Left cardiac atrium (tissue), 4 donors: ENCODE measurements at regions not wholly inside any gene's neighbourhood (a gene's known extent, or its start where the extent isn't known, plus 50 kb on each side); places are given as distances from the start of the nearest gene placed in this dataset.

ENCODE experiments used
- ATAC-seq, 2 donors: fragments of 200-7000 bp; cut with Tn5 transposase; one replicate each; pipeline ENCODE4 v1.9.1; 2020; ENCODE audit warnings: mild to moderate bottlenecking in 2 of 2, moderate library complexity in 2 of 2
- DNase-seq: peaks from one replicate; pipeline ENCODE4 v3.0.0-alpha.2; 2020
- intact Hi-C, 2 donors: fragments of 100-400 bp; cut with DNase I; formaldehyde crosslinking; loops; one replicate each; pipeline versions ENCODE4 v1.14.1 to v1.15.1; 2022 to 2023
- donor health status: DM: no; HTN: yes; CAD: no.
- donor health status: DM: no; HTN: yes; CAD: no; lungs with severe emphysema.
- donor health status: DM: yes; HTN: yes; CAD: no.
- donor health status: Dilated cardiomyopathy.

DNA sequence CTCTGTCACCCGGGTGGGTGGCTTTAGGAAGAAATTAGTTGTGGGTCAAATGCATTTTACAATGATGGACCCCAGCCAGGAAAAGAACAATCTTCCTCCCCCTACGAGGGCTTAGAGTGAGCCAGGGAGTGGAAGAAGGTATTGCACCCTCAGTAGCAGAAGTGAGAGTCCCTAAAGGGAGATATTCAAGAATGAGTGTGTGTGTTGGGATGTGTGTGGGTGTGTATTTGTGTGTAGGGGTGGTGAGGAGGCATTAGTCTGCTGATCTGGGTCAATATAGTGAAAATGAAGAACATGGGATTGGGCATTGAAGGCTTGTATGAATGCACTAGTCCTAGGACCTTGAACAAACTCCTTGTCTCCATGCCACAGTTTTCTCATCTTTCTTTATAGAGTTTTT lies 85.2 kb upstream of the RUNX1 start:
- DNase-seq (no peak), ATAC-seq (no peak)
- intact Hi-C loops = no loop called here

DNA sequence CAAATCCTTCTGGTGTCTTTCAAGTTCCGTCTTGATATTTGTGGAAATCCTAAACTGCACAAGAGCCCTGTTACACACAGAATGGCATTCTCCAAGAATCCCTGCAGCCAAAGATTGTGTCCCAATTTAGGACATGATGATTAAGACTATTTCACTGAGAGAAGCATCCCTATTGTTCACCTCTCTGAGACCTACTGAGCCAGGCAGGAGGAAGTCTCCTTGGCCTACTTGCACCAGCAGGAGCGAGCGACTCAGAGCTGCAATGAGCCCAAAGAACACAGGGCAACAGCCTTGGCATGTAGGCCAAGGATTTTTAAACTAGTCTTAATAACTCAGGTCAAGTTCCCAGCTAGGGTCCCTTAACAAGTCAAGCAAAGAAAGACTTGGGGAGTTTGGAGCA lies 79.4 kb upstream of the RUNX1 start:
- intact Hi-C loops = no loop called here
- ATAC-seq = no peak
- no peak for DNase-seq

DNA sequence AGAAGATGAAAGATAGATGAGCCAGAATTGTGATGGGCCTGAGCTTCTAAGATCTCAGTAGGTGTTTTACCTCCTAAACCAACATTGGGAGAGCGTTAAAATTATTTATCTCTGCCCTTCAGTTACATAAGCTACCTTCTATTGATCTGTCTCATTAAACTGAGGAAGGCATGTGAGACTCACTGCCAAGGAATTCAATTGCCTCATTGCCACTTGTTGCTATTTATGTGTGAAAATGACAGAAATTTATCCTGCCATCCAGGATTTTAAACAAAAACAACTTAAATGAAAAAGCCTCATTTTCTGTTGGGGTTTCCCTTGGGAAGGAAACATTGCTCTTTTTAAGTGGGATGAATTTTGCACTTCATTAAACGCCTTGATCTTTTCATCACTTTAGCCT lies 78.7 kb upstream of the RUNX1 start:
- no peak for ATAC-seq
- intact Hi-C loops = no loop called here
- no peak for DNase-seq

DNA sequence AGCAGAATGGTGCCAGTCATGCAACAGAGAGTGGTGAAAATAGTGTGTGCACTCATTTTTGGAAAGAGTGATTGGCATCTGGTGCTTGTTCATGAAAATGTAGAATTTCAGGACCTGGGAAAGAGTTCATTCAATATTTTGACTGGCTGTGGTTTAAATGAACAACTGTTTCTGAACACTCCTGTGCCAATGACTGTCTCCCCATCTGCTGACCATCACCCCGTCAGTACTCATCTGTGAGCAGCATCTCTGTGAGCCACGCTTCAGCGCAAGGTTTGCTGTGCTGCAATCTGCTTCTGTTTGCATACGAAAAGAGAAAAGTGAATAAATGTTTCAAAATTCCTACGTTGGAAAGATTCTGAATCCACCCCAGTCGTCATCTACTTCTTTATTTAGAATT lies 77.9 kb upstream of the RUNX1 start:
- intact Hi-C loops = no loop called here
- no peak for DNase-seq

DNA sequence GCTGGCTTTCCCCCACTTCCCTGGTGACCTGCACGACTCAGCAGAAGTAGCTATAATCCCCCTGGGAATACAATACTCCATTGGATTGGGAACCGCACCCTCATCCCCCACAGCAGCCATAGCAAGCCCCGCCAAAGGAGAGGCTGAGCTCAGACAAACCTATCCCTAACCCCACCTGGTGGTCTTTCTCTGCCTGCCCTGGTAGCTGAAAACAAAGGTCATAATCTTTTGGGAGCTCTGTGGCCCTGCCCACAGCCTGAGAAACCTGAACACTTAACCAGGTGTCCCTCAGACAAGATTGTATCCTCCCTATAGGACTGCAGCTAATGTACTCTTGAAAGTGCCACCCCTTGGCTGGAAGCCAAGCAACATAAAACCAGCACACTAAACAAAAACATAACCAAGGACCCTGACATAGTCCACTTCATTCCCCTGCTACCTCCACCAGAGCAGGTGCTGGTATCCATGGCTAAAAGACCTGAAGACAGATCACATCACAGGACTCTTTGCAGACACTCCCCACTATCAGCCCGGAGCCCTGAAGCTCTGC lies 71.6 kb upstream of the RUNX1 start:
- DNase-seq (no peak), ATAC-seq (no peak)
- intact Hi-C loops = no loop called here

More for the DNA sequence above, 77.9 kb upstream of the RUNX1 start:
- no peak for ATAC-seq

DNA sequence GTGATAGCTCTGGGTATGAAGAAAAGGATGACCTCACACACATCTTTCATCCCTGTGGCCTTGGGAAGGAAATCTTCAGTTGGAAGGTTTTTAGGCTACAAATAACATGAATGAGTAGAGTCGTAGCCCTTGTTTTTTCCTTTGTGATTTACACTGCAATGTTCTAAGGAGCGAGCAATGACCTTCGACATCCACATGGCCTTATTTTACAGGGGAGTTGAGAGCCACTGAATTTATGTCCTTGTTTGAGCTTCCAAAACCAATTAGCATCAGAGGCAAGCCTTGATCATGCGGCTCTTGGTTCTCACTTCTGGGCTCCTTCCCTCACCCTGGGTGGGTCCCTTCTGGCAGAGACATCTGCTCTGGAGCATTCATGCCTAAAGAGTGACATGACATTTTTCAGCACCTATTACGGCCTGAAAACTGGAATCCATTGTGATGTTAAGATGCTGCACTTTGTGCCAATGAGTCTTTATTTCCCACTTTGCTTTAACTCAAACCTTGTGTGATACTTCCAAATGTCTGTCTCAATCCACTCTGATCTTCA lies 70.5 kb upstream of the RUNX1 start:
- DNase-seq = no peak
- no peak for ATAC-seq
- intact Hi-C loops = loop anchor here in 1 of 2 donors (10.0 kb wide), 1 partner anchor 65 kb away; no protein-coding TSS in a partner anchor

DNA sequence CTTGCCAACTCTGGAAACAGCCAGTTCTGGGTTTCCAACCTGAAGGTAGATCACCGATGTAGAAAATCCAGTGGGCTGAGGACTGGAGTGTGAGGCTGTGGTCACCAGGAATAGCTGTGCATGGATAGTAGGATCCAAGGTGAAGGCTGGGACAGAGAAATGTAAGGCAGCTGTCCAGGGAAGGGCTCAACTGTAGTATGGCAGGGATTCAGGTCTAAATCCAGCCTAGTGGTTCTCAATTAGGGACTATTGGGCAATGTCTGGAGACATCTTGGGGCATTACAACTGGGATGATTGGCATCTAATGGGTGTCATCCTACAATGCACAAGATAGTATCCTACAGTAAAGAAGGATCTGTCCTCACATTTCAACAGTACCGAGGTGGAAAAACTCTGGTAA lies 67.7 kb upstream of the RUNX1 start:
- intact Hi-C loops = loop anchor here in 1 of 2 donors (10.0 kb wide), 1 partner anchor 68 kb away; no protein-coding TSS in a partner anchor
- no peak for DNase-seq
- no peak for ATAC-seq

DNA sequence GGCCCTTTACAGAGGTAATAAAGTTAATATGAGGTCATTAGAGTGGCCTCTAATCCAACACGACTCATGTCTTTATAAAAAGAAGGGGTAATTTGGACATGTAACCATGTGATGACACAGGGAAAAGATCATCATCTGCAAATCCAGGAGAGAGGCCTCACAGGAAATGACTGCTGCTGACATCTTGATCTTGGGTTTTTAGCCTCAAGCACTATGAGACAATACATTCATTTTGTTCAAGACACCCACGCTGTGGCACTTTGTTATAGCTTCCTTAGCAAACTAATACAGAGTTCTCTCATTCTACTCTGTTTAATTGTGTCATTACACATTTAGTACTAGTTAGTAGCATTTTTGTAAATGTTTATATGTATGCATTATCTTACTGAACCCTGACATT lies 64.0 kb upstream of the RUNX1 start:
- intact Hi-C loops = loop anchor here in 1 of 2 donors (10.0 kb wide), 1 partner anchor 72 kb away; no protein-coding TSS in a partner anchor
- DNase-seq (no peak), ATAC-seq (no peak)

DNA sequence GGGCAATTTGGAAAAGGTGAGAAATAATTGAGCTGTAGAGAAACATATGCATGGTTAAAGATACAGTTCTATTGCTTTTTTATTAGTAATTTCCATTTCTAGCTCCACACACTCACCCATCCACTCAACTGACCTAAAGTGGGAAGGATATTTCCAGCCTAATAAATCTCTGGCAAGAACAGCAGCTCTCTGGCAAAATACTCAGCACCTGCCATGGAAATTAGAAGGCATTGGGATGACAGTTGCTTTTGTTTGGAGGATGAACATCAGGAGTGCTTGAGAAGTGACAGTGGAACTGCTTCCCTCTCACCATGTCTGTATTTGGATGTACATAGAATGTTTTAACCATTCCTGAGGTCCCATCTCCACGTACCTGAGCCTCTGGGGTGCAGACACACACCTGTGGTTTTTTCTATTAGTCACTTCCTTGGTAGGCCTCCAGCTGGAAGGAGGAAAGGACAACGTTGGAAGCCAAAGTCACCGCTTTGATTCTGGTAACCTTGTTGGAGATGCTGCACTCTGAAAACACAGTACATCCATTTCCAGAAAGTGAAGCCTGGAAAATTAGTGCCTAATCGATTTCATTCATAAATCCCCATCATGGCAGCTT lies 62.3 kb upstream of the RUNX1 start:
- intact Hi-C loops = loop anchor here in 1 of 2 donors (10.0 kb wide), 1 partner anchor 73 kb away; no protein-coding TSS in a partner anchor
- DNase-seq = no peak
- ATAC-seq = no peak

DNA sequence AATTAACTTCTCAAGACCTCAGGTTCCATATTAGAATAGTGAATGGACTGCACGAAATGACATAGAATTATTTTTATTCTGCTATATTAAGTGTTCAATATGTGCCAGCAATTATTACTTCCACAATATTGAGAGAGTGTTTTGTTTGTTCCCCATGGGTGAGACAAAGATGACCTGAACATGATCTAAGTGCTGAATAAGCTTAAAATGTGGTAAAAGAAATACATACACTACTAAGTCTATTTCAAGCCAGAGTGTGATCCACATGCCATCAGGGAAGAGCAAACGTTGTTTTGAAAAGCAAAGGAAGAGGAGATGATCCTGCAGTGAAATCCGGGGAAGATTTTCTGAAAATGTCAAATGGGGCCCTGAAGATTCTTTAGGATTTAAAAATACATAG lies 59.8 kb upstream of the RUNX1 start:
- ATAC-seq (no peak), DNase-seq (no peak)
- intact Hi-C loops = no loop called here

DNA sequence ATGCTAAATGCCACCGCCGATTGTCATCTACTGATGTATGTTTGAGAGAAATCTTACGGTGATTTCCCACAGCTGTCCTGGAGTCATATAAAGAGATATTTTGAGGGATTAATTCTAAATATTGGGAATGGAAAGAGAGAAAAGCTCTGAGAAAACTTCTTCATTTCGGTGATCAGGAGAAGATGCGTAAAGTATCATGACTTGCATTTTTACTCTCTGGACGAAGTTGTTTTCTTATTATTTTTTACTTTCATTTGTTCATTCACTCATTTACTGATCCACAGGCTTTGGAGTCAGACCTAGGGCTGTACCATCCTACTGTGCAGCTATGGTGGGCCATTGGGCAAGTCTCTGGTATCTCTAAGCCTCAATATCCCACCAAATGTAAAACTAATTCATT lies 58.4 kb upstream of the RUNX1 start:
- intact Hi-C loops = loop anchor here in 1 of 2 donors (2.0 kb wide), 1 partner anchor 149 kb away; no protein-coding TSS in a partner anchor
- ATAC-seq = no peak
- DNase-seq = no peak

DNA sequence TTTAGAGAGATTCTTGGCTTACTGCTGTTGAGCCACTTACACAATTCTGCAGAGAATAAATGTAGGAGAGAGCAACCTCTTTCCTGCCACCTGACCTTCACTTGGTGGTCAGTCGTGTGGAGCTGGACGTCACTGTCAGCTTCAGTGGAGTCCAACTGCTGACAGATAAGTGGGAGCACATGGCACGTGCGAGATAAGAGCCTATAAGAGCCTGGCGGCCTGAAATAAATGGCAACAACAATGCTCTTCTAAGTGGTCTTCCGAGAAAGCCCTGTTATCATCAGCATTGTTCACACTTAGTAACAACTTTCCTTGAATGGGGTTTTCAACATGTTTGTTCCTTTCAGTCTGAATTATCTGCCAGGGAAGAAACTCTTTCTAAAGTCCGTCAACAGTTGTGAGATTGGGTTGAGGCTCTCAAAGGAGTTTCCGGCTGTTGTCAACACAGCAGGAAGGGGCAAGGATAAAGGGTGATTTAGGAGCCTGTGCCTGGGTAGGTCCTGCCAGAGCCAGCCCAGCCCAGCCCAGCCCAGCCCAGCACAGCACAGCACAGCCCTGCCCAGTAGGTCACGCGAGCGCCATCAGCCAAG lies 57.2 kb upstream of the RUNX1 start:
- DNase-seq (peak; percentile 65), ATAC-seq (peak; percentile 85 to 92)
- intact Hi-C loops = loop anchor here in 1 of 2 donors (2.0 kb wide), 1 partner anchor 150 kb away; no protein-coding TSS in a partner anchor

DNA sequence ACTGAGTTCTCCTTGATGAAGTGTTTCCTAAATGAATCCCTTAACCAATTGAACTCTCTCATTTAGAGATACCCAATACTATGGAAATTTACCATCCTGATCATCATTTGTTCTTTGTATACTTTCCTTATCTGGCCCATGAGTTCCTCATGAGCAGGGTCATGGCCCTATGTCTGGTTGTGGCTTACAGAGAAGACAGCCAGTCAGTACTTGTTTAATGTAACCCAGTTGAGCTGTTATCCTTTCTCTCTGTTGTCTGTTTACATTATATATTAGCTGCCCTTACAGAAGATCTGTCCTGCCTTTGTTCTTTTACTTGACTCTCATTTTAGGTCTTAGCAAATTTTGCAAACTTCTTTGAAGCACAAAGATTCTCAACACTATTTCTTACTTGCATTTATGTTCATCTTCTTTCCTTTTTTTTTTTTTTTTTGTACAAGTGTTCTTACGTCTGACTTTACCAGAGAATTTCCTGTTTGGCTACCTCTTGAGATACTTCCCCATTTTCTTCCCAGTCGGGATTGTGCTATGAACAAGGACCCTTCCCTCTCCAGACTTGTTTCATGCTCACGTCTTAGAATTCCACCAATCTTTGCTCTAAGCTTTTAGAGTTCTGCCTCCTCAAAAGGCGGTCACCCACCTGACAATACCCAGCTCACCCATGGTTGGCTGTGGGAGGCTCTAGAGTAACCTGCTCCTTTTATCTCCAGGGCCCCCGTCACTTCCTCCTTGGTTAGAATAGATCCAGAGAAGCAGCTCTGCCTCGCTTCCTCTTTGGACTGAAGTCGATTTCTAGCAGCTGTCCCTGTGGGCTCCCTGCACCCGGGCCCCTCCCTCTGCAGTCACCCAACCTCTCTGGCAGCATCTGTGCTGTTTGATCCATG lies 53.6 kb upstream of the RUNX1 start:
- ATAC-seq = peak; percentile 31 to 32
- intact Hi-C loops = loop anchor here in 1 of 2 donors (5.0 kb wide), 1 partner anchor 105 kb away; no protein-coding TSS in a partner anchor
- peak; percentile 41 for DNase-seq

DNA sequence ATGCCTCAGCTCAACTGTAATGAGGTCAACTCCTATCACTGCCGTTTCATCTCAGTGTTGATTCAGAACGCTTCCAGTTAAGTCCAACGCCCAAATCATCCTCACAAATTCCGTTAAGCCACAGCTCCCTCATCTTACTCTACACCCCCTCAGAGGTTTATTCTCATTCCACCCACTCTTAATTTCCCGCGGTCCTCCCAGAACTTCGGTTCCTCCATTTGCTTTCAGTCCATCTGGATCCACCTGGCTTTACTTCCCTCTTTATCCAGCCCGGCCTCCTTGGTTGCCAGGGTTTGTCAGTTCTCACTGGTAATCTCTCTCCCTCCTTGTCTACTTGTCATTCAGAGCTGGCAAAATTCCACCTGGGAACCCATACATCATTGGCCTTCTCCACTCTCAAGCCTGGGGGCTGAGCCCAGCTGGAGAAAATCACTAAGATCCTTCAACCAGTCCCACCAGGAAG lies 51.3 kb upstream of the RUNX1 start:
- intact Hi-C loops = loop anchor here in 1 of 2 donors (5.0 kb wide), 1 partner anchor 107 kb away; no protein-coding TSS in a partner anchor
- peak in 1 of 2 donors; percentile 66 for ATAC-seq
- no peak for DNase-seq

DNA sequence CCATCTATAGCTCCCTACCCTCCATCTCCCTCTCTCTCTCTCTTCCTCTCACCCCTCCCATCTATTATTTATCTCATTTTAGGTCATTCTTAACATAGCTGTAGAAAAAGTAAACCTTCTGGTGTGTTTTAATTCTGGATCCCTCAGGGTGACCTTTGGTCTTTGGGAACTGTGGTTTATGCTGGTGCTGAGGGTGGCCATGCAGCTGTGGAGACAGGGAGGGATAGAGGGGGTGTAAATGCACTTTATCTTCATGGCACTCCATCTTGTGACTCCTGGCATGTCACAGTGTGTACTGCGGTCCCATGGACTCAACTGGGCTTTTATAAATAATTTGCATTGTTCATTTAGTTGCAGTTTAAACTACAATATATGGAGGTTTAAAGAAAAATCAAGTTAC lies 50.2 kb upstream of the RUNX1 start:
- intact Hi-C loops = no loop called here
- ATAC-seq = no peak
- no peak for DNase-seq
